ENCODE measurements at regions not wholly inside any gene's neighbourhood (a gene's known extent, or its start where the extent isn't known, plus 50 kb on each side); places are given as distances from the start of the nearest gene placed in this dataset.

- no peak for DNase-seq (ENCODE audit: low read depth in 2 of 2)
These were observed 191.5 kb upstream of the GDNF start for GRCh38 chr5:38031304-38031703.

- DNase-seq (ENCODE audit: low read depth in 2 of 2) = no peak
These were observed 189.7 kb upstream of the GDNF start for GRCh38 chr5:38029397-38030065.

DNA sequence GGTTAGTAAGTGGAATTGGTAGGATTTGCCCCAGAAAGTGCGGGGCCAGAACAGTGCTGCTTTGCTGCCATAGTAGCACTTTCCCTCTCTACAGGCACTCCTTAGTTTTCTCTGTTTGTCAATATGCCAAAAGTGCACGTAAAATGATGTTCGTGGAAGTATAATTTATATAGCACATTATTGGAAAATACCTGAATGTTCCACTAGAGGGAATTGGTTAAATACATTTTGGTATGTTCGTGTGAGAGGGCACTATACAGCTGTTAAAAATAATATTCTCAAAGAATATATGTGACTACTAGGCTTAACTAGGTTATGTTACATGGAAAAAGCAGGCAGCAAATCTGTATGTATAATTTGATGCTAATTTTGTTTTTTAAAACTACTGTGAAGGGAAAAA lies 184.0 kb upstream of the GDNF start:
- DNase-seq (ENCODE audit: low read depth in 2 of 2) = no peak

DNA sequence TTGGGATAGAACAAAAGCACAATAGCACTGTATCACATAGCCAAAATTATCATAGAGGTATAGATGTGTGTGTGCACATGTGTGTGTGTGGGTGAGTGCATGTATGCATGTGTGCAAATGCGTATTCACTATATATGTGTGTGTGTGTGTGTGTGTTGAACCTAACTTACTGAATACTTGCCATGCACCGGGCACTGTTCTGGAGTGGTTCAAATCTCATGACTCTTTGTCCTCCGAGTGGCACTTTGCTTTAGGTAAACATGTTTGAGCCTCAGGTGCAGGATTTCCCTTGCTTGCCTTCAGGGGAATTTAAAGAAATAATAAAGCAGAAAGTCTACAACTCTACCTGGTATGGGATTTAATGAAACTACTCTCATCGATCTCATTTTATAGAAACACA lies 183.5 kb upstream of the GDNF start:
- DNase-seq (ENCODE audit: low read depth in 2 of 2) = no peak

DNA sequence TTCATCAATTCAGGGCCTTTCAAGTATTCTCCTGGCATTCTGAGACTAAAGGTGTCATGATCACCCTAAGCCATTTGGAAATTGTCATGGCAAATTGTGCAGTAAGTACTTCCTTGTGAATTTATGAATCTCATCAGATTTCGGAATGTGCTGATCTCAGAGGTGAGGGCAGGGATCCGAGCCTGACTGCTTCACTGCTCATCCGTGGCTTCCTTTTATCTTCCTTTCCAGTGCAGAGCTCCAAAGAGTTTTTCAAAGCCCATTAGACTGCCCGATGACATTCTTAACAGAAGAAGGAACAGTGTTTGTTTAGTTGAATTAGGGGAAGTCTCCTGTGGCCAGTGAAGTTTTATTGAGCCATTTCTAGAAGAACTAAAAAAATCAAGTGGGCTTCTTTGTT lies 182.8 kb upstream of the GDNF start:
- DNase-seq (ENCODE audit: low read depth in 2 of 2) = no peak

DNA sequence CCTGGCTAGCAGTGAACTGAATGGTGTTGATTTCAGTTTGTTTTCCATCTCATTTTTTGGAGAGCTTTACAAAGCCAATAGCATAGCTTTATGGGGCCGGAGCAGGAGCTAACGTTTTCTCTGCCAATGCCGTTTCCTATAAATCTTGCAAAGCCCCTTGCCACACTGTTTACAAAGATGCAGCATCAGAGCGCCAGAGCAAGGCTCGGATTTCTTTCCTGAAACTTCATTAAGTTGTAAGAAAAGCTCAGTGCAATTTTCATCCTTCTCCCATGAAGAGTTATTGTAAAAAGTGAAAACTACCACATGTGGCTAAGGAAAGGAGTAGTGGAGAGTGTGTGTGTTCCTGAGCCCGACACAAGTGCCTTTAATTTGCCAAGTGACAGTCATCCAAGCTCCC lies 178.2 kb upstream of the GDNF start:
- no peak for DNase-seq (ENCODE audit: low read depth in 2 of 2)

DNA sequence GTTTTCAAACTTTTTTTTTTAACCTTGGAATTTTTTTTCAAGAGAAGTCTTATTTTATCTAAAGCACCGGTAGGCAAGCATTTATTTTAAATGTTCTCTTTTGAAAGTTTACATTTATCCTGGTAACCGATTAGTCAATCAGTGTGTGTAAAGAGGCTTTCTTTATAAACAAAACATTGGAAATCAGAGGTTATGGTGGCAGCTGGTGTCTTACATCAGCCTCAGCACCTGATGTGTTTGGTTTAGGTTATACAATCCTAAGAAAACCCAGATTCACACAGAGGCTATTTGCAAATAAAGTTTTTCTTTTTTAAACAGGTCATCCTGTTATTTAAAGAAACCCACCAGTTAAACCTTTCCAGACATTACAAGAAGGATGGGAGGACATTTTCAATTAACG lies 173.3 kb upstream of the GDNF start:
- no peak for DNase-seq (ENCODE audit: low read depth in 2 of 2)

GRCh38 chr5:38011668-38012188 lies 171.9 kb upstream of the GDNF start:
- DNase-seq (ENCODE audit: low read depth in 2 of 2) = no peak

- no peak for DNase-seq (ENCODE audit: low read depth in 2 of 2)
These were observed 170.0 kb upstream of the GDNF start for GRCh38 chr5:38009749-38010358.

GRCh38 chr5:38008198-38008597 lies 168.4 kb upstream of the GDNF start:
- DNase-seq (ENCODE audit: low read depth in 2 of 2) = no peak

- no peak for DNase-seq (ENCODE audit: low read depth in 2 of 2)
These were observed 159.8 kb upstream of the GDNF start for GRCh38 chr5:37999593-37999992.

DNA sequence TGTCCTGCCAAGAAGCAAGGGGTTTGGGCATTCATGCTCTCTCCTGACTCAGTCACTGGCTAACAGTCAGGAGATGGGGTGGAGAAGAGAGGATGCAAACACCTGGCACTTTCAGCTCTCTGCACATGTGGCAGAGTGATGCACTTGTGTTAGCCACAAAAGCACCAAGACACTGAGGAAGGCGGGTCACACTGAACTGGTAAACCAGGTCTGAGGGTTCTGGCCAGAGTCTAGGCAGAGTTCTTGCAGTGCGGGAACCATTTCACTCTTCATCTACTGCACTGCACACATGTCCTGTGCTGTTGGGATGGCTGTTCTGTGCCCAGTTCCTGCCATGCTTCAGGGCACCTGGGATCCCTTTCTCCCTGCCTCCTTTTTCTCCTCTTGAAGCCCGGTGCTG lies 157.1 kb upstream of the GDNF start:
- DNase-seq (ENCODE audit: low read depth in 2 of 2) = no peak

GRCh38 chr5:37994729-37995128 lies 154.9 kb upstream of the GDNF start:
- no peak for DNase-seq (ENCODE audit: low read depth in 2 of 2)

GRCh38 chr5:37991301-37992299 lies 151.8 kb upstream of the GDNF start:
- DNase-seq (ENCODE audit: low read depth in 2 of 2) = no peak

GRCh38 chr5:37989884-37990283 lies 150.0 kb upstream of the GDNF start:
- no peak for DNase-seq (ENCODE audit: low read depth in 2 of 2)

GRCh38 chr5:37988454-37989046 lies 148.7 kb upstream of the GDNF start:
- no peak for DNase-seq (ENCODE audit: low read depth in 2 of 2)

- DNase-seq (ENCODE audit: low read depth in 2 of 2) = no peak
These were observed 144.5 kb upstream of the GDNF start for GRCh38 chr5:37984300-37984699.

- no peak for DNase-seq (ENCODE audit: low read depth in 2 of 2)
These were observed 143.6 kb upstream of the GDNF start for GRCh38 chr5:37983463-37983862.

GRCh38 chr5:37979559-37979958 lies 139.7 kb upstream of the GDNF start:
- no peak for DNase-seq (ENCODE audit: low read depth in 2 of 2)

DNA sequence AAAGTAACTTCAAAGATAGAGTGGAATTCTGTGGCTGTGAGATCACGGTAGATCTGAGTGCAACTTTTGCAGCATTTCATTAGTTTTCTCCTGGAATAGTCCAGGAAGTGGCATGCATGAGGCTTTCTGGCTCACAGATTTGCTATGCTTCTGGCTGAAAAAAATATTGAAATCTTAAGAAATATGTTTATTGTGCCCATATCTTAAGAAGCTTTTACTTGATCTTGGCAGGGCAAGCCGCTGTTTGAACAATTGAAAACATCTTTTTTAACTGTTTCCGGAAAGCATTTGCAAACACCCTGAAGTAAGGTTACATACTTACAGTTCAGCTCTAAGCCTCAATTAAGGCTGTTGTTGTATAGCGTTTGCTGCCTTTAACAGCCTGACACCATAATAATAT lies 135.7 kb upstream of the GDNF start:
- DNase-seq (ENCODE audit: low read depth in 2 of 2) = no peak

GRCh38 chr5:37971483-37972024 lies 131.7 kb upstream of the GDNF start:
- DNase-seq (ENCODE audit: low read depth in 2 of 2) = no peak

- no peak for DNase-seq (ENCODE audit: low read depth in 2 of 2)
These were observed 127.0 kb upstream of the GDNF start for GRCh38 chr5:37966871-37967270.

Data from lung microvascular endothelial cell (primary cell).